Aorta (tissue), 5 donors: ENCODE measurements at regions not wholly inside any gene's neighbourhood (a gene's known extent, or its start where the extent isn't known, plus 50 kb on each side); places are given as distances from the start of the nearest gene placed in this dataset.

Experiments used
- ATAC-seq: fragments of 200-7000 bp; cut with Tn5 transposase; one replicate; pipeline ENCODE4 v1.9.1; 2022; ENCODE audit warnings: moderate library complexity; ENCODE audit not compliant: low FRiP score
- DNase-seq, 2 donors: peaks; one replicate each; pipeline ENCODE4 v3.0.0-alpha.2; 2020
- H3K27ac ChIP-seq, 2 donors: one replicate each; pipeline ENCODE4 v1.5.1; 2013; ENCODE audit warnings: low read length in 2 of 2, mild to moderate bottlenecking in 2 of 2, moderate library complexity in 2 of 2, control low read depth in 1 of 2, inconsistent platforms in 1 of 2, low read depth in 1 of 2
- H3K27me3 ChIP-seq, 2 donors: one replicate each; pipeline ENCODE4 v1.6.1; 2013; ENCODE audit warnings: control low read depth in 1 of 2, low read length in 1 of 2, mild to moderate bottlenecking in 1 of 2, moderate library complexity in 1 of 2; ENCODE audit not compliant: insufficient read depth in 2 of 2, control insufficient read depth in 1 of 2
- H3K36me3 ChIP-seq, 2 donors: one replicate each; pipeline ENCODE4 v1.6.1; 2013; ENCODE audit warnings: control low read depth in 1 of 2, low read length in 1 of 2, mild to moderate bottlenecking in 1 of 2; ENCODE audit not compliant: insufficient read depth in 2 of 2, control insufficient read depth in 1 of 2
- H3K4me1 ChIP-seq, 2 donors: one replicate each; pipeline ENCODE4 v1.6.1; 2013; ENCODE audit warnings: low read length in 2 of 2, control low read depth in 1 of 2, mild to moderate bottlenecking in 1 of 2, moderate library complexity in 1 of 2; ENCODE audit not compliant: insufficient read depth in 2 of 2, control insufficient read depth in 1 of 2
- H3K4me3 ChIP-seq, 2 donors: one replicate each; pipeline ENCODE4 v1.5.1; 2013; ENCODE audit warnings: low read length in 2 of 2, control low read depth in 1 of 2, mild to moderate bottlenecking in 1 of 2
- H3K9me3 ChIP-seq: one replicate; pipeline ENCODE4 v1.6.1; 2013; ENCODE audit warnings: mild to moderate bottlenecking, low read length; ENCODE audit not compliant: control insufficient read depth
- WGBS, 2 donors: extraction: QIAGEN DNeasy Blood & Tissue Kit; methylation state at CpG; one replicate each; pipeline ENCODE4 v1.1.7; 2013; 5-methylcytosine and 5-hydroxymethylcytosine counted together
- intact Hi-C, 2 donors: fragments of 100-400 bp; cut with DNase I; formaldehyde crosslinking; loops; one replicate each; pipeline versions ENCODE4 v1.14.2 to v1.15.0; 2022
- donor health status: healthy with polysubstance abuse.
- donor health status: Bipolar disorder and iron deficiency.
- donor health status: DM: no; HTN: no; CAD: no.
- donor health status: DM: no; HTN: no; CAD: no.
- donor health status: DM: yes; HTN: yes; CAD: no.

GRCh38 chr5:24347158-24347557 lies 297.6 kb downstream of the CDH10 start:
- no peak for ATAC-seq

GRCh38 chr5:24351285-24351684 lies 293.5 kb downstream of the CDH10 start:
- Histone ChIP-seq H3K9me3 (peaks cover 1% of the 10 kb centered on the region), H3K27me3 (no peaks in the 10 kb centered on the region), H3K4me3 (no peak overlapping the region), H3K36me3 (no peaks in the 10 kb centered on the region), H3K4me1 (no peaks in the 10 kb centered on the region), H3K27ac (no peak overlapping the region)
- 68 to 71% methylated on average over 7 of the region's 7 CpGs for WGBS, 2 donors
- DNase-seq (no peak), ATAC-seq (no peak)
- intact Hi-C loops = no loop called here

More at GRCh38 chr5:24347158-24347557, 297.6 kb downstream of the CDH10 start:
- Histone ChIP-seq H3K4me3 (no peak overlapping the region), H3K9me3 (no peaks in the 10 kb centered on the region), H3K27me3 (no peaks in the 10 kb centered on the region), H3K36me3 (no peaks in the 10 kb centered on the region), H3K27ac (no peak overlapping the region), H3K4me1 (no peaks in the 10 kb centered on the region)
- WGBS, 2 donors = 11 to 34% methylated on average over 2 of the region's 2 CpGs
- intact Hi-C loops = no loop called here
- no peak for DNase-seq

- DNase-seq = no peak
- no peaks in the 10 kb centered on the region for H3K36me3 ChIP-seq
- H3K4me1 ChIP-seq = no peaks in the 10 kb centered on the region
- H3K27me3 ChIP-seq = no peaks in the 10 kb centered on the region
- intact Hi-C loops = no loop called here
- 90 to 91% methylated on average over 2 of the region's 2 CpGs for WGBS, 2 donors
- H3K9me3 ChIP-seq = peaks cover 1% of the 10 kb centered on the region
- ATAC-seq = no peak
- H3K4me3 ChIP-seq = no peak overlapping the region
- no peak overlapping the region for H3K27ac ChIP-seq
Observed at GRCh38 chr5:24353016-24353415, 291.8 kb downstream of the CDH10 start.

GRCh38 chr5:24353611-24354010 lies 291.2 kb downstream of the CDH10 start:
- Histone ChIP-seq H3K27me3 (no peaks in the 10 kb centered on the region), H3K4me1 (no peaks in the 10 kb centered on the region), H3K36me3 (no peaks in the 10 kb centered on the region), H3K27ac (no peak overlapping the region), H3K9me3 (peaks cover 1% of the 10 kb centered on the region), H3K4me3 (no peak overlapping the region)
- DNase-seq (no peak), ATAC-seq (no peak)
- intact Hi-C loops = no loop called here

- 83 to 91% methylated on average over 9 of the region's 9 CpGs for WGBS, 2 donors
- intact Hi-C loops = no loop called here
- H3K27me3 ChIP-seq = no peaks in the 10 kb centered on the region
Observed at GRCh38 chr5:24363789-24364481, 280.8 kb downstream of the CDH10 start.

GRCh38 chr5:24364711-24365110 lies 280.1 kb downstream of the CDH10 start:
- WGBS, 2 donors = 67 to 73% methylated on average over 5 of the region's 5 CpGs
- DNase-seq (no peak), ATAC-seq (peak; percentile 39)
- peaks cover 3% of the 10 kb centered on the region for H3K9me3 ChIP-seq
- no peak overlapping the region for H3K4me3 ChIP-seq
- no peaks in the 10 kb centered on the region for H3K36me3 ChIP-seq
- intact Hi-C loops = no loop called here
- no peaks in the 10 kb centered on the region for H3K27me3 ChIP-seq
- no peak overlapping the region for H3K27ac ChIP-seq
- no peaks in the 10 kb centered on the region for H3K4me1 ChIP-seq

More at GRCh38 chr5:24363789-24364481, 280.8 kb downstream of the CDH10 start:
- Histone ChIP-seq H3K4me3 (no peak overlapping the region), H3K36me3 (no peaks in the 10 kb centered on the region), H3K4me1 (no peaks in the 10 kb centered on the region), H3K27ac (no peak overlapping the region), H3K9me3 (peaks cover 3% of the 10 kb centered on the region)
- DNase-seq (no peak), ATAC-seq (peak; percentile 27)

GRCh38 chr5:24365406-24365805 lies 279.4 kb downstream of the CDH10 start:
- WGBS, 2 donors = 59 to 72% methylated on average over 1 of the region's 1 CpG
- Histone ChIP-seq H3K4me3 (no peak overlapping the region), H3K27ac (no peak overlapping the region), H3K36me3 (no peaks in the 10 kb centered on the region), H3K4me1 (no peaks in the 10 kb centered on the region), H3K27me3 (no peaks in the 10 kb centered on the region), H3K9me3 (peaks cover 3% of the 10 kb centered on the region)
- DNase-seq (no peak), ATAC-seq (peak; percentile 10)
- intact Hi-C loops = no loop called here

- no peak overlapping the region for H3K4me3 ChIP-seq
- peaks cover 3% of the 10 kb centered on the region for H3K9me3 ChIP-seq
- WGBS, 2 donors = 83 to 90% methylated on average over 3 of the region's 3 CpGs
- H3K4me1 ChIP-seq = no peaks in the 10 kb centered on the region
- no peak for ATAC-seq
- H3K27ac ChIP-seq = no peak overlapping the region
- H3K36me3 ChIP-seq = no peaks in the 10 kb centered on the region
- no peak for DNase-seq
- no peaks in the 10 kb centered on the region for H3K27me3 ChIP-seq
- intact Hi-C loops = no loop called here
Observed at GRCh38 chr5:24367216-24367615, 277.6 kb downstream of the CDH10 start.

GRCh38 chr5:24368115-24368514 lies 276.7 kb downstream of the CDH10 start:
- Histone ChIP-seq H3K4me3 (no peak overlapping the region), H3K27me3 (no peaks in the 10 kb centered on the region), H3K27ac (no peak overlapping the region), H3K4me1 (no peaks in the 10 kb centered on the region), H3K36me3 (no peaks in the 10 kb centered on the region), H3K9me3 (peaks cover 3% of the 10 kb centered on the region)
- ATAC-seq (no peak), DNase-seq (no peak)
- intact Hi-C loops = no loop called here
- WGBS, 2 donors = 13 to 32% methylated on average over 2 of the region's 2 CpGs
